ENCODE measurements at regions not wholly inside any gene's neighbourhood (a gene's known extent, or its start where the extent isn't known, plus 50 kb on each side); places are given as distances from the start of the nearest gene placed in this dataset.

- TF ChIP-seq GABPA (IDR thresholded peaks at IDR 0.05; ENCODE audit: low read depth) (no peak), POLR2AphosphoS5 (IDR thresholded peaks at IDR 0.05; ENCODE audit: low read depth, low read length) (no peak), EZH2phosphoT487 (IDR thresholded peaks at IDR 0.05; ENCODE audit: borderline replicate concordance, low read depth) (no peak), TEAD4 (IDR thresholded peaks at IDR 0.05; ENCODE audit: borderline replicate concordance, insufficient read depth) (no peak), TAF1 (IDR thresholded peaks at IDR 0.05; ENCODE audit: borderline replicate concordance, low read depth, low read length) (no peak), YY1 (IDR thresholded peaks at IDR 0.05; ENCODE audit: low read depth) (no peak), EP300 (IDR thresholded peaks at IDR 0.05; ENCODE audit: borderline replicate concordance in 1 of 2, low read depth in 1 of 2, low read length in 1 of 2) (no peak), ELF1 (IDR thresholded peaks at IDR 0.05) (no peak), REST (IDR thresholded peaks at IDR 0.05; ENCODE audit: low read depth, low read length) (no peak), MEF2A (IDR thresholded peaks at IDR 0.05; ENCODE audit: borderline replicate concordance, low read depth) (no peak), FOXM1 (IDR thresholded peaks at IDR 0.05; ENCODE audit: low read depth) (no peak), SIN3A (IDR thresholded peaks at IDR 0.05; ENCODE audit: borderline replicate concordance, low read depth, low read length) (no peak), NFIC (IDR thresholded peaks at IDR 0.05; ENCODE audit: borderline replicate concordance) (no peak)
- TF ChIP-seq, protein P1, sequence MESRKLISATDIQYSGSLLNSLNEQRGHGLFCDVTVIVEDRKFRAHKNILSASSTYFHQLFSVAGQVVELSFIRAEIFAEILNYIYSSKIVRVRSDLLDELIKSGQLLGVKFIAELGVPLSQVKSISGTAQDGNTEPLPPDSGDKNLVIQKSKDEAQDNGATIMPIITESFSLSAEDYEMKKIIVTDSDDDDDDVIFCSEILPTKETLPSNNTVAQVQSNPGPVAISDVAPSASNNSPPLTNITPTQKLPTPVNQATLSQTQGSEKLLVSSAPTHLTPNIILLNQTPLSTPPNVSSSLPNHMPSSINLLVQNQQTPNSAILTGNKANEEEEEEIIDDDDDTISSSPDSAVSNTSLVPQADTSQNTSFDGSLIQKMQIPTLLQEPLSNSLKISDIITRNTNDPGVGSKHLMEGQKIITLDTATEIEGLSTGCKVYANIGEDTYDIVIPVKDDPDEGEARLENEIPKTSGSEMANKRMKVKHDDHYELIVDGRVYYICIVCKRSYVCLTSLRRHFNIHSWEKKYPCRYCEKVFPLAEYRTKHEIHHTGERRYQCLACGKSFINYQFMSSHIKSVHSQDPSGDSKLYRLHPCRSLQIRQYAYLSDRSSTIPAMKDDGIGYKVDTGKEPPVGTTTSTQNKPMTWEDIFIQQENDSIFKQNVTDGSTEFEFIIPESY (IDR thresholded peaks at IDR 0.05; ENCODE audit: borderline replicate concordance, low read depth) = no peak
- no peaks in the 10 kb centered on the region for H3K9me2 ChIP-seq
- no peak overlapping the region for H3K9ac ChIP-seq
- WGBS (ENCODE audit: low lambda C conversion rate) = 3% methylated on average over 2 of the region's 2 CpGs
- H2AFZ ChIP-seq (ENCODE audit: low read depth) = no peak overlapping the region
- no peak for DNase-seq
- no peaks in the 10 kb centered on the region for H3K79me2 ChIP-seq (ENCODE audit: insufficient read depth)
- ChIA-PET POLR2A (no interaction called here), CTCF (no interaction called here)
- H3K9me3 ChIP-seq = no peaks in the 10 kb centered on the region
- no peaks in the 10 kb centered on the region for H4K20me1 ChIP-seq (ENCODE audit: insufficient read depth)
- no peaks in the 10 kb centered on the region for H3K4me1 ChIP-seq (ENCODE audit: control insufficient read depth in 1 of 2, insufficient read depth in 2 of 2, low read depth in 1 of 2, low read length in 1 of 2)
- no peaks in the 10 kb centered on the region for H3K36me3 ChIP-seq (replicated peaks in 1 of 2; ENCODE audit: control insufficient read depth in 1 of 2, insufficient read depth in 2 of 2, low read length in 1 of 2)
- no peak overlapping the region for H3K4me3 ChIP-seq (ENCODE audit: low read depth in 2 of 2, low read length in 1 of 2)
- H3K4me2 ChIP-seq = no peak overlapping the region
- no peaks in the 10 kb centered on the region for H3K27me3 ChIP-seq (ENCODE audit: insufficient read depth)
- H3F3A ChIP-seq (replicated peaks; ENCODE audit: insufficient read depth) = no peaks in the 10 kb centered on the region
- H3K27ac ChIP-seq (ENCODE audit: low read depth in 2 of 2, low read length in 1 of 2) = no peak overlapping the region
These were observed 390.7 kb upstream of the RGMA start for GRCh38 chr15:93479715-93480114.

Measured in SK-N-SH (cell line).